ENCODE measurements at regions not wholly inside any gene's neighbourhood (a gene's known extent, or its start where the extent isn't known, plus 50 kb on each side); places are given as distances from the start of the nearest gene placed in this dataset.
A peak's percentile ranks its signal among the peaks of the same experiment; 100 is the strongest.
"Not testable (repeated sequence)": the region's sequence is repeated elsewhere in the genome, so short reads cannot be mapped to it uniquely, and the experiment has no call there.

- no peak for DNase-seq
These were observed 319.0 kb downstream of the ZNF536 start for GRCh38 chr19:30690935-30691818.

- DNase-seq, result no peak
These were observed 318.3 kb downstream of the ZNF536 start for GRCh38 chr19:30690525-30690924.

GRCh38 chr19:30689474-30689873, 317.3 kb downstream of the ZNF536 start:
- DNase-seq, result no peak

- DNase-seq, result no peak
These were observed 316.5 kb downstream of the ZNF536 start for GRCh38 chr19:30688696-30689095.

GRCh38 chr19:30686826-30687566, 314.8 kb downstream of the ZNF536 start:
- no peak for DNase-seq

GRCh38 chr19:30686176-30686820, 314.1 kb downstream of the ZNF536 start:
- DNase-seq, result peak; percentile 57

GRCh38 chr19:30685426-30686000, 313.3 kb downstream of the ZNF536 start:
- DNase-seq, result no peak

- DNase-seq, result no peak
These were observed 312.4 kb downstream of the ZNF536 start for GRCh38 chr19:30684613-30685012.

- DNase-seq, result peak; percentile 85
These were observed 310.9 kb downstream of the ZNF536 start for GRCh38 chr19:30682999-30683536.

- no peak for DNase-seq
These were observed 310.2 kb downstream of the ZNF536 start for GRCh38 chr19:30682146-30682998.

- no peak for DNase-seq
These were observed 309.2 kb downstream of the ZNF536 start for GRCh38 chr19:30681162-30682100.

GRCh38 chr19:30680399-30680798, 308.2 kb downstream of the ZNF536 start:
- DNase-seq, result not testable (repeated sequence)

GRCh38 chr19:30679789-30680188, 307.6 kb downstream of the ZNF536 start:
- no peak for DNase-seq

- no peak for DNase-seq
These were observed 307.0 kb downstream of the ZNF536 start for GRCh38 chr19:30679153-30679702.

- DNase-seq, result no peak
These were observed 306.0 kb downstream of the ZNF536 start for GRCh38 chr19:30678168-30678567.

GRCh38 chr19:30677702-30678101, 305.5 kb downstream of the ZNF536 start:
- no peak for DNase-seq

GRCh38 chr19:30676990-30677679, 305.0 kb downstream of the ZNF536 start:
- no peak for DNase-seq

GRCh38 chr19:30675086-30675485, 302.9 kb downstream of the ZNF536 start:
- DNase-seq, result no peak

- DNase-seq, result no peak
These were observed 302.5 kb downstream of the ZNF536 start for GRCh38 chr19:30674656-30675055.

- DNase-seq, result no peak
These were observed 301.2 kb downstream of the ZNF536 start for GRCh38 chr19:30673336-30673735.
